WI38 (cell line): ENCODE measurements at regions not wholly inside any gene's neighbourhood (a gene's known extent, or its start where the extent isn't known, plus 50 kb on each side); places are given as distances from the start of the nearest gene placed in this dataset.
"Not testable (repeated sequence)": the region's sequence is repeated elsewhere in the genome, so short reads cannot be mapped to it uniquely, and the experiment has no call there.

Experiments
- H3K4me3 ChIP-seq: 2 replicates; pipeline ENCODE4 v1.5.1; 2011; ENCODE audit warnings: low read depth, mild to moderate bottlenecking, control low read depth, low read length
- CTCF ChIP-seq: IDR thresholded peaks from 2 replicates; pipeline ENCODE4 v1.5.1; 2012; ENCODE audit warnings: low read depth, mild to moderate bottlenecking, control low read depth, low read length

- no peak overlapping the region for H3K4me3 ChIP-seq
- TF ChIP-seq CTCF = no peak
Observed at GRCh38 chr11:29449281-29450074, 567.4 kb downstream of the KCNA4 start.

- TF ChIP-seq CTCF = no peak
- H3K4me3 ChIP-seq = no peak overlapping the region
Observed at GRCh38 chr11:29448246-29448877, 568.5 kb downstream of the KCNA4 start.

- TF ChIP-seq CTCF = no peak
- no peak overlapping the region for H3K4me3 ChIP-seq
Observed at GRCh38 chr11:29447821-29448220, 569.0 kb downstream of the KCNA4 start.

GRCh38 chr11:29446132-29446531, 570.7 kb downstream of the KCNA4 start:
- no peak for TF ChIP-seq CTCF
- no peak overlapping the region for H3K4me3 ChIP-seq

- H3K4me3 ChIP-seq = not testable (repeated sequence)
Observed at GRCh38 chr11:29445191-29445590, 571.6 kb downstream of the KCNA4 start.

- H3K4me3 ChIP-seq = no peak overlapping the region
- no peak for TF ChIP-seq CTCF
Observed at GRCh38 chr11:29438815-29439214, 578.0 kb downstream of the KCNA4 start.

GRCh38 chr11:29435421-29435820, 581.4 kb downstream of the KCNA4 start:
- no peak overlapping the region for H3K4me3 ChIP-seq
- TF ChIP-seq CTCF = no peak
